ENCODE measurements at regions not wholly inside any gene's neighbourhood (a gene's known extent, or its start where the extent isn't known, plus 50 kb on each side); places are given as distances from the start of the nearest gene placed in this dataset.

GRCh38 chr9:84486663-84487062 is 146.1 kb upstream of the SLC28A3 start:
- BruUV-seq (replicated peaks), result no TSS peak
- ATAC-seq (no peak), DNase-seq (ENCODE audit: low read depth, low spot score) (no peak)
- H4K20me1 ChIP-seq (ENCODE audit: insufficient read depth), result no peaks in the 10 kb centered on the region
- H3K4me1 ChIP-seq (ENCODE audit: control insufficient read depth in 1 of 2, insufficient read depth in 2 of 2, low read length in 2 of 2), result no peaks in the 10 kb centered on the region
- no peak overlapping the region for H3K4me3 ChIP-seq (replicated peaks in 1 of 2; ENCODE audit: low read depth in 1 of 2, low read length in 2 of 2)
- no peaks in the 10 kb centered on the region for H3K9me3 ChIP-seq (ENCODE audit: control insufficient read depth in 1 of 2, insufficient read depth in 1 of 2, low read depth in 1 of 2, low read length in 2 of 2)
- no peak overlapping the region for H3K27ac ChIP-seq (ENCODE audit: low read depth, low read length)
- H3K79me2 ChIP-seq (ENCODE audit: insufficient read depth, low read length), result no peaks in the 10 kb centered on the region
- H2AFZ ChIP-seq (ENCODE audit: low read depth, low read length, poor library complexity, severe bottlenecking), result no peak overlapping the region
- no peaks in the 10 kb centered on the region for H3K9me2 ChIP-seq (ENCODE audit: insufficient read depth)
- POLR2A ChIA-PET, result no interaction called here
- no peak overlapping the region for H3K4me2 ChIP-seq (ENCODE audit: low read length)
- no peaks in the 10 kb centered on the region; the same call in 1 of the 2 replicates for H3K27me3 ChIP-seq (ENCODE audit: insufficient read depth, low read length)
- intact Hi-C loops (cut with micrococcal nuclease), result no loop called here
- TF ChIP-seq ATF3 (IDR thresholded peaks at IDR 0.05) (no peak), EGR1 (IDR thresholded peaks at IDR 0.05; ENCODE audit: low read depth) (no peak)
- CTCF ChIA-PET, result no interaction called here
- no peaks in the 10 kb centered on the region for H3K36me3 ChIP-seq (ENCODE audit: control insufficient read depth in 1 of 2, insufficient read depth in 2 of 2, low read length in 2 of 2)
- RAD21 ChIA-PET (ENCODE audit: low non-redundant PET in 1 of 2, low total read pairs in 2 of 2, uncharacterized antibody in 2 of 2, unreplicated experiment in 2 of 2), result no interaction called here
- H3K9ac ChIP-seq (ENCODE audit: low read length), result no peak overlapping the region

- no peaks in the 10 kb centered on the region for H4K20me1 ChIP-seq (ENCODE audit: insufficient read depth)
- H3K27ac ChIP-seq (ENCODE audit: low read depth, low read length), result no peak overlapping the region
- no peaks in the 10 kb centered on the region for H3K27me3 ChIP-seq (ENCODE audit: insufficient read depth, low read length)
- H3K4me2 ChIP-seq (ENCODE audit: low read length), result no peak overlapping the region
- H3K79me2 ChIP-seq (ENCODE audit: insufficient read depth, low read length), result no peaks in the 10 kb centered on the region
- no peaks in the 10 kb centered on the region for H3K36me3 ChIP-seq (ENCODE audit: control insufficient read depth in 1 of 2, insufficient read depth in 2 of 2, low read length in 2 of 2)
- TF ChIP-seq POLR2AphosphoS5 (IDR thresholded peaks at IDR 0.05; ENCODE audit: low read depth, low read length) (no peak), TCF7L2 (IDR thresholded peaks at IDR 0.05; ENCODE audit: borderline replicate concordance, extremely low read depth, insufficient read depth, insufficient read length) (no peak), ATF3 (IDR thresholded peaks at IDR 0.05) (no peak), ZNF274 (IDR thresholded peaks at IDR 0.05; ENCODE audit: low read depth, low read length) (no peak), CBX3 (IDR thresholded peaks at IDR 0.05; ENCODE audit: low read depth) (no peak), ZFX (IDR thresholded peaks at IDR 0.05) (no peak), RAD21 (IDR thresholded peaks at IDR 0.05; ENCODE audit: low read depth) (no peak), SP1 (IDR thresholded peaks at IDR 0.05; ENCODE audit: low read depth) (no peak), EZH2phosphoT487 (IDR thresholded peaks at IDR 0.05; ENCODE audit: borderline replicate concordance) (no peak)
- H3K9ac ChIP-seq (ENCODE audit: low read length), result no peak overlapping the region
- no peak for DNase-seq (ENCODE audit: low read depth, low spot score)
- ATAC-seq, result no peak
- intact Hi-C loops (cut with micrococcal nuclease), result no loop called here
- no TSS peak for BruUV-seq (replicated peaks)
- no peaks in the 10 kb centered on the region for H3K9me3 ChIP-seq (ENCODE audit: control insufficient read depth in 1 of 2, insufficient read depth in 1 of 2, low read depth in 1 of 2, low read length in 2 of 2)
- POLR2A ChIA-PET, result no interaction called here
- no peak overlapping the region for H2AFZ ChIP-seq (ENCODE audit: low read depth, low read length, poor library complexity, severe bottlenecking)
- RAD21 ChIA-PET (ENCODE audit: low non-redundant PET in 1 of 2, low total read pairs in 2 of 2, uncharacterized antibody in 2 of 2, unreplicated experiment in 2 of 2), result no interaction called here
- CTCF ChIA-PET, result no interaction called here
- no peaks in the 10 kb centered on the region for H3K9me2 ChIP-seq (ENCODE audit: insufficient read depth)
- no peaks in the 10 kb centered on the region for H3K4me1 ChIP-seq (ENCODE audit: control insufficient read depth in 1 of 2, insufficient read depth in 2 of 2, low read length in 2 of 2)
- no peak overlapping the region for H3K4me3 ChIP-seq (replicated peaks in 1 of 2; ENCODE audit: low read depth in 1 of 2, low read length in 2 of 2)
Measured at GRCh38 chr9:84490206-84490841, 149.8 kb upstream of the SLC28A3 start.

Data from HCT116 (cell line).